ENCODE measurements at regions not wholly inside any gene's neighbourhood (a gene's known extent, or its start where the extent isn't known, plus 50 kb on each side); places are given as distances from the start of the nearest gene placed in this dataset.

DNA sequence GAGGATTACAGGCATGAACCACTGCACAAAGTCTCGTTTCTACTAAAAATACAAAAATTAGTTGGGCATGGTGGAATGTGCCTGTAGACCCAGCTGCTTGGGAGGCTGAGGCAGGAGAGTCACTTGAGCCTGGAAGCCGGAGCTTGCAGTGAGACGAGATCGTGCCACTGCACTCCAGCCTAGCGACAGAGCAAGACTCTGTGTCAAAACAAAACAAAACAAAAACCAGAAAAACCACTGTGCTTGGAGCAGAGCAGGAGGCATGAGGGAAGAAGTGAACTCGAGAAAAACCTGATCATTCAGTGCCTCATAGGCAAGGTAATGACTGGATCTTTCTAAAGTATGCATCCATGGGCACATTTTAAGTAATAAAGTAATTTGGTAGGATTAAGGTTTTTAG, 487.8 kb downstream of the KCNH5 start:
- DNase-seq (ENCODE audit: low read depth): no peak
- TF ChIP-seq CTCF (conservative IDR thresholded peaks at IDR 0.05; ENCODE audit: low read depth, low read length): no peak
- no peak overlapping the region for H3K4me3 ChIP-seq (ENCODE audit: low read depth, low read length)

DNA sequence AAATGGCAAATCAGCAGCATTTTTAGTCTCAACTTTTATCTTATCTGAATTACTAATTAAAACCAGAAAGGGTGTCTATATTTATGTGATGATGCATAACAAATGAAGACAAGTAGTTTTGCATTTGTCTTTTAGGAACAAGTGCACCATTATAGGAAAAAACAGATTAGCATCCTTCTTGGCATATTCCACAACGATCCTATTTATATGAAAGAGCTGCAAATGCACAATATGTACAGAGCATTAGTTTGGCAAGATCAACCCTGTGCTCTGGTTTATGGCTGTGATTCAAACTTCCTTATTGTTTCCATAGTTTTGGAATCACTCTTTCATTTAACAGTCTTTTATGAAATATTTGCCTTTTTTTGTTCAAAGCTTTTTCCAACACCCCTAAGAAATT, 486.8 kb downstream of the KCNH5 start:
- DNase-seq (ENCODE audit: low read depth): no peak
- H3K4me3 ChIP-seq (ENCODE audit: low read depth, low read length): no peak overlapping the region
- TF ChIP-seq CTCF (conservative IDR thresholded peaks at IDR 0.05; ENCODE audit: low read depth, low read length): no peak

DNA sequence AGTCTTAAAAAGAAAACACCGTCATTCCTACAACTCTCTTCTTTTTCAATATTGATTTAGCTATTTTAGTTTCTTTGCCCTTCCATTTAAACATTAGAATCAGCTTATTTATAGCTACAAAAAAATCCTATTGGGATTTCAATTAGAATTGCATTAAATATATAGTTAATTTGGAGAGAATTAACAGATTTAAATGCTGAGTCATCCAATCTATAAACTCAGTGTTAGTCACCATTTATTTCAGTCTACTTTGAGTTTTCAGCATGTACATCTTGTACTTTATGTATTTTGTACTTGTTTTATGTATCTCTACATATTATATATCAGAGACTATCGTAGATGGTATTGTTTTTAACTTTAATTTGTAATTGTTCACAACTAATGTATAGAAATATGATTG, 460.0 kb downstream of the KCNH5 start:
- H3K4me3 ChIP-seq (ENCODE audit: low read depth, low read length): no peak overlapping the region
- no peak for TF ChIP-seq CTCF (conservative IDR thresholded peaks at IDR 0.05; ENCODE audit: low read depth, low read length)
- no peak for DNase-seq (ENCODE audit: low read depth)

- TF ChIP-seq CTCF (conservative IDR thresholded peaks at IDR 0.05; ENCODE audit: low read depth, low read length): no peak
- DNase-seq (ENCODE audit: low read depth): peak; percentile 13
- H3K4me3 ChIP-seq (ENCODE audit: low read depth, low read length): no peak overlapping the region
Observed at GRCh38 chr14:62592877-62593276, 452.4 kb downstream of the KCNH5 start.

GRCh38 chr14:62597143-62597542, 448.1 kb downstream of the KCNH5 start:
- H3K4me3 ChIP-seq (ENCODE audit: low read depth, low read length): no peak overlapping the region
- DNase-seq (ENCODE audit: low read depth): no peak
- no peak for TF ChIP-seq CTCF (conservative IDR thresholded peaks at IDR 0.05; ENCODE audit: low read depth, low read length)

- no peak for TF ChIP-seq CTCF (conservative IDR thresholded peaks at IDR 0.05; ENCODE audit: low read depth, low read length)
- DNase-seq (ENCODE audit: low read depth): no peak
- no peak overlapping the region for H3K4me3 ChIP-seq (ENCODE audit: low read depth, low read length)
Observed at GRCh38 chr14:62599616-62600385, 445.5 kb downstream of the KCNH5 start.

GRCh38 chr14:62602712-62603111, 442.5 kb downstream of the KCNH5 start:
- DNase-seq (ENCODE audit: low read depth): no peak
- no peak overlapping the region for H3K4me3 ChIP-seq (ENCODE audit: low read depth, low read length)
- TF ChIP-seq CTCF (conservative IDR thresholded peaks at IDR 0.05; ENCODE audit: low read depth, low read length): no peak

Measured in choroid plexus epithelial cell (primary cell).